ENCODE measurements at regions not wholly inside any gene's neighbourhood (a gene's known extent, or its start where the extent isn't known, plus 50 kb on each side); places are given as distances from the start of the nearest gene placed in this dataset.

GRCh38 chr1:104906141-104906540 is 1156.4 kb downstream of the AMY1C start:
- TF ChIP-seq FOXA1 (IDR thresholded peaks at IDR 0.05) (no peak), YY1 (IDR thresholded peaks at IDR 0.05) (no peak), TAF1 (conservative IDR thresholded peaks at IDR 0.05) (no peak), MAX (IDR thresholded peaks at IDR 0.05) (no peak), GABPA (IDR thresholded peaks at IDR 0.05 in 1 of 2, conservative IDR thresholded peaks at IDR 0.05 in 1 of 2) (no peak), JUND (IDR thresholded peaks at IDR 0.05) (no peak), RAD21 (IDR thresholded peaks at IDR 0.05) (no peak), FOXA2 (IDR thresholded peaks at IDR 0.05) (no peak), SP1 (IDR thresholded peaks at IDR 0.05) (no peak), ATF3 (IDR thresholded peaks at IDR 0.05) (no peak)
- TF ChIP-seq, protein P1, sequence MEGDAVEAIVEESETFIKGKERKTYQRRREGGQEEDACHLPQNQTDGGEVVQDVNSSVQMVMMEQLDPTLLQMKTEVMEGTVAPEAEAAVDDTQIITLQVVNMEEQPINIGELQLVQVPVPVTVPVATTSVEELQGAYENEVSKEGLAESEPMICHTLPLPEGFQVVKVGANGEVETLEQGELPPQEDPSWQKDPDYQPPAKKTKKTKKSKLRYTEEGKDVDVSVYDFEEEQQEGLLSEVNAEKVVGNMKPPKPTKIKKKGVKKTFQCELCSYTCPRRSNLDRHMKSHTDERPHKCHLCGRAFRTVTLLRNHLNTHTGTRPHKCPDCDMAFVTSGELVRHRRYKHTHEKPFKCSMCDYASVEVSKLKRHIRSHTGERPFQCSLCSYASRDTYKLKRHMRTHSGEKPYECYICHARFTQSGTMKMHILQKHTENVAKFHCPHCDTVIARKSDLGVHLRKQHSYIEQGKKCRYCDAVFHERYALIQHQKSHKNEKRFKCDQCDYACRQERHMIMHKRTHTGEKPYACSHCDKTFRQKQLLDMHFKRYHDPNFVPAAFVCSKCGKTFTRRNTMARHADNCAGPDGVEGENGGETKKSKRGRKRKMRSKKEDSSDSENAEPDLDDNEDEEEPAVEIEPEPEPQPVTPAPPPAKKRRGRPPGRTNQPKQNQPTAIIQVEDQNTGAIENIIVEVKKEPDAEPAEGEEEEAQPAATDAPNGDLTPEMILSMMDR (IDR thresholded peaks at IDR 0.05; ENCODE audit: low read depth, low read length, missing input control), result no peak
- TF ChIP-seq, protein P2, sequence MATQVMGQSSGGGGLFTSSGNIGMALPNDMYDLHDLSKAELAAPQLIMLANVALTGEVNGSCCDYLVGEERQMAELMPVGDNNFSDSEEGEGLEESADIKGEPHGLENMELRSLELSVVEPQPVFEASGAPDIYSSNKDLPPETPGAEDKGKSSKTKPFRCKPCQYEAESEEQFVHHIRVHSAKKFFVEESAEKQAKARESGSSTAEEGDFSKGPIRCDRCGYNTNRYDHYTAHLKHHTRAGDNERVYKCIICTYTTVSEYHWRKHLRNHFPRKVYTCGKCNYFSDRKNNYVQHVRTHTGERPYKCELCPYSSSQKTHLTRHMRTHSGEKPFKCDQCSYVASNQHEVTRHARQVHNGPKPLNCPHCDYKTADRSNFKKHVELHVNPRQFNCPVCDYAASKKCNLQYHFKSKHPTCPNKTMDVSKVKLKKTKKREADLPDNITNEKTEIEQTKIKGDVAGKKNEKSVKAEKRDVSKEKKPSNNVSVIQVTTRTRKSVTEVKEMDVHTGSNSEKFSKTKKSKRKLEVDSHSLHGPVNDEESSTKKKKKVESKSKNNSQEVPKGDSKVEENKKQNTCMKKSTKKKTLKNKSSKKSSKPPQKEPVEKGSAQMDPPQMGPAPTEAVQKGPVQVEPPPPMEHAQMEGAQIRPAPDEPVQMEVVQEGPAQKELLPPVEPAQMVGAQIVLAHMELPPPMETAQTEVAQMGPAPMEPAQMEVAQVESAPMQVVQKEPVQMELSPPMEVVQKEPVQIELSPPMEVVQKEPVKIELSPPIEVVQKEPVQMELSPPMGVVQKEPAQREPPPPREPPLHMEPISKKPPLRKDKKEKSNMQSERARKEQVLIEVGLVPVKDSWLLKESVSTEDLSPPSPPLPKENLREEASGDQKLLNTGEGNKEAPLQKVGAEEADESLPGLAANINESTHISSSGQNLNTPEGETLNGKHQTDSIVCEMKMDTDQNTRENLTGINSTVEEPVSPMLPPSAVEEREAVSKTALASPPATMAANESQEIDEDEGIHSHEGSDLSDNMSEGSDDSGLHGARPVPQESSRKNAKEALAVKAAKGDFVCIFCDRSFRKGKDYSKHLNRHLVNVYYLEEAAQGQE (IDR thresholded peaks at IDR 0.05), result no peak
- TF ChIP-seq, protein P3, sequence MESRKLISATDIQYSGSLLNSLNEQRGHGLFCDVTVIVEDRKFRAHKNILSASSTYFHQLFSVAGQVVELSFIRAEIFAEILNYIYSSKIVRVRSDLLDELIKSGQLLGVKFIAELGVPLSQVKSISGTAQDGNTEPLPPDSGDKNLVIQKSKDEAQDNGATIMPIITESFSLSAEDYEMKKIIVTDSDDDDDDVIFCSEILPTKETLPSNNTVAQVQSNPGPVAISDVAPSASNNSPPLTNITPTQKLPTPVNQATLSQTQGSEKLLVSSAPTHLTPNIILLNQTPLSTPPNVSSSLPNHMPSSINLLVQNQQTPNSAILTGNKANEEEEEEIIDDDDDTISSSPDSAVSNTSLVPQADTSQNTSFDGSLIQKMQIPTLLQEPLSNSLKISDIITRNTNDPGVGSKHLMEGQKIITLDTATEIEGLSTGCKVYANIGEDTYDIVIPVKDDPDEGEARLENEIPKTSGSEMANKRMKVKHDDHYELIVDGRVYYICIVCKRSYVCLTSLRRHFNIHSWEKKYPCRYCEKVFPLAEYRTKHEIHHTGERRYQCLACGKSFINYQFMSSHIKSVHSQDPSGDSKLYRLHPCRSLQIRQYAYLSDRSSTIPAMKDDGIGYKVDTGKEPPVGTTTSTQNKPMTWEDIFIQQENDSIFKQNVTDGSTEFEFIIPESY (IDR thresholded peaks at IDR 0.05), result no peak

All from liver (tissue), 3 donors.